Gastroesophageal sphincter (tissue), 4 donors: ENCODE measurements at regions not wholly inside any gene's neighbourhood (a gene's known extent, or its start where the extent isn't known, plus 50 kb on each side); places are given as distances from the start of the nearest gene placed in this dataset.

Experiments used
- ATAC-seq: fragments of 150-250 bp; one replicate; pipeline ENCODE4 v1.9.1; 2016; ENCODE audit warnings: mild to moderate bottlenecking, moderate library complexity
- H3K27ac ChIP-seq, 4 donors: fragments of 200-600 bp; sonication (generic) in 3 of 4; 1 replicate in 3 of 4; 2 replicates in 1 of 4; pipeline ENCODE4 v1.5.1; 2016 to 2019
- H3K27me3 ChIP-seq: fragments of 200-600 bp; sonication (generic); one replicate; pipeline ENCODE4 v1.5.1; 2019
- H3K36me3 ChIP-seq, 2 donors: fragments of 200-600 bp; sonication (generic); one replicate each; pipeline ENCODE4 v1.5.1; 2019; ENCODE audit warnings: control low read depth in 1 of 2
- H3K4me1 ChIP-seq, 3 donors: fragments of 200-600 bp; sonication (generic); 1 replicate in 2 of 3; 2 replicates in 1 of 3; pipeline ENCODE4 v1.5.1; 2016 to 2019; ENCODE audit warnings: control low read depth in 2 of 3
- H3K4me3 ChIP-seq, 2 donors: fragments of 200-600 bp; sonication (generic); one replicate each; pipeline ENCODE4 v1.5.1; 2019; ENCODE audit warnings: mild to moderate bottlenecking in 1 of 2, moderate library complexity in 1 of 2
- H3K9me3 ChIP-seq, 3 donors: fragments of 200-600 bp; sonication (generic); one replicate each; pipeline ENCODE4 v1.5.1; 2017 to 2019; ENCODE audit warnings: control low read depth in 2 of 3
- EP300 ChIP-seq: sonication (generic); formaldehyde crosslinking; IDR thresholded peaks from one replicate; pipeline ENCODE4 v1.6.1; 2017; ENCODE audit warnings: antibody characterized with exemption, mild to moderate bottlenecking
- POLR2A ChIP-seq, 2 donors: fragments of 450-650 bp; IDR thresholded peaks; one replicate each; pipeline ENCODE4 v1.6.1; 2017; ENCODE audit warnings: antibody characterized with exemption in 2 of 2, mild to moderate bottlenecking in 2 of 2, moderate library complexity in 1 of 2
- POLR2AphosphoS5 ChIP-seq: sonication (generic); formaldehyde crosslinking; IDR thresholded peaks from one replicate; pipeline ENCODE4 v1.6.1; 2017; ENCODE audit warnings: antibody characterized with exemption
- WGBS, 2 donors: methylation state at CpG; one replicate each; pipeline ENCODE4 v1.1.5; 2018; ENCODE audit warnings: low coverage in 1 of 2; 5-methylcytosine and 5-hydroxymethylcytosine counted together
- TF ChIP-seq, protein P1 (sequence below), 4 experiments: fragments of 200-600 bp in 2 of 4; fragments of 450-650 bp in 2 of 4; sonication (generic) in 1 of 4; IDR thresholded peaks; one replicate each; pipeline ENCODE4 v1.5.1; 2017 to 2019; ENCODE audit warnings: antibody characterized with exemption in 4 of 4, mild to moderate bottlenecking in 2 of 4, moderate library complexity in 2 of 4

DNA sequence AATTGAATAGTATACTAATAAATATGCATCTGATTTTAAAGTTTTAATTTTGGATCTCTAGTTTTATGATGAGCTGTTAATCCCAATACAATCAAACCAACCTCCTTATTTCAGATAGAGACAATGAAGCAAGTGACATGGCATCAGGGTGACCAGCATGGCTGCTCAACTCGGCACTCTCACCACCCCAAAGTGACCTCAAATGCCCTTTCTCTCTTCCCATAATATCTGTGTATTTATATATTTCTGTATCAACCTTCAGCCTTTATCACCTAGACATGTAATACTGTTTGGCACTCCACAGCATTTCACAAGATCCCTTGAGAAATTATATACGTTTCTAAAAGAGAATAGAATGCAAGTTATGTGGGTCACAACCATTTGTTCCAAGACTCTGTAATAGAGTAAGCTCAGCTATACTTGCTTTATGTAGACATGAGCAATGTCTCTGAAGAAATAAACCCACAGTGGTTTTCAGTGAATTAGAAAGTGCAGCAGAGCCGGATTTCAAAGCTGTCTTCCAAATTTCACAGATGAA is 1623.2 kb upstream of the PABPC4L start:
- no peaks in the 10 kb centered on the region for H3K36me3 ChIP-seq
- H3K27ac ChIP-seq, result no peak overlapping the region
- no peaks in the 10 kb centered on the region for H3K9me3 ChIP-seq
- H3K27me3 ChIP-seq, result no peaks in the 10 kb centered on the region
- H3K4me1 ChIP-seq, result no peaks in the 10 kb centered on the region
- TF ChIP-seq POLR2AphosphoS5, result no peak
- TF ChIP-seq, protein P1, sequence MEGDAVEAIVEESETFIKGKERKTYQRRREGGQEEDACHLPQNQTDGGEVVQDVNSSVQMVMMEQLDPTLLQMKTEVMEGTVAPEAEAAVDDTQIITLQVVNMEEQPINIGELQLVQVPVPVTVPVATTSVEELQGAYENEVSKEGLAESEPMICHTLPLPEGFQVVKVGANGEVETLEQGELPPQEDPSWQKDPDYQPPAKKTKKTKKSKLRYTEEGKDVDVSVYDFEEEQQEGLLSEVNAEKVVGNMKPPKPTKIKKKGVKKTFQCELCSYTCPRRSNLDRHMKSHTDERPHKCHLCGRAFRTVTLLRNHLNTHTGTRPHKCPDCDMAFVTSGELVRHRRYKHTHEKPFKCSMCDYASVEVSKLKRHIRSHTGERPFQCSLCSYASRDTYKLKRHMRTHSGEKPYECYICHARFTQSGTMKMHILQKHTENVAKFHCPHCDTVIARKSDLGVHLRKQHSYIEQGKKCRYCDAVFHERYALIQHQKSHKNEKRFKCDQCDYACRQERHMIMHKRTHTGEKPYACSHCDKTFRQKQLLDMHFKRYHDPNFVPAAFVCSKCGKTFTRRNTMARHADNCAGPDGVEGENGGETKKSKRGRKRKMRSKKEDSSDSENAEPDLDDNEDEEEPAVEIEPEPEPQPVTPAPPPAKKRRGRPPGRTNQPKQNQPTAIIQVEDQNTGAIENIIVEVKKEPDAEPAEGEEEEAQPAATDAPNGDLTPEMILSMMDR (IDR thresholded peaks at IDR 0.05), result no peak
- no peak for TF ChIP-seq EP300
- no peak overlapping the region for H3K4me3 ChIP-seq
- 43 to 69% methylated on average over 2 to 3 of the region's 3 CpGs for WGBS, 2 donors
- ATAC-seq, result no peak

DNA sequence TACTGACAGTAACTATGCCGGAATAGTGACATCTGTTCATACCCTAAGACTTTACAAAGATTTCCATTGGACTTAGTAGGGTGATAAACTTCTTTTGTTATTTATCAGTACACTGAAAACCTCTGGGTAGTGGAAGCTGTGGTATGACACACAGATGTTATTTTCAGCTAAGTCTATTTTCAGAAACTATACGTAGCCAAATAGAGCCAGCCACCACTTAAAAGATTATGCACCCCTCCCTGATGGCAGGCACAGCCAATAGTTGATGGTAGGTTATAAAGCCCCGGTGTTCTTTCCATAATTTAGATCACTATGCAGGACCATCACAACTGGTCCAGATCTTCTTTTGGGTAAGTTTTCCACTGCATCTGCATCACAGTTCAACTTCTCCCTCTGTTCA is 1603.2 kb upstream of the PABPC4L start:
- no peak for TF ChIP-seq POLR2A (IDR thresholded peaks at IDR 0.05)
- no peak for TF ChIP-seq POLR2AphosphoS5
- no peak overlapping the region for H3K4me3 ChIP-seq
- H3K9me3 ChIP-seq, result no peaks in the 10 kb centered on the region
- no peaks in the 10 kb centered on the region for H3K4me1 ChIP-seq
- no peak overlapping the region for H3K27ac ChIP-seq
- WGBS, 2 donors, result 79% methylated on average over 2 of the region's 3 CpGs; no CpG with 5 or more reads in 1 of the 2 donors
- H3K27me3 ChIP-seq, result no peaks in the 10 kb centered on the region
- H3K36me3 ChIP-seq, result no peaks in the 10 kb centered on the region
- no peak for ATAC-seq

DNA sequence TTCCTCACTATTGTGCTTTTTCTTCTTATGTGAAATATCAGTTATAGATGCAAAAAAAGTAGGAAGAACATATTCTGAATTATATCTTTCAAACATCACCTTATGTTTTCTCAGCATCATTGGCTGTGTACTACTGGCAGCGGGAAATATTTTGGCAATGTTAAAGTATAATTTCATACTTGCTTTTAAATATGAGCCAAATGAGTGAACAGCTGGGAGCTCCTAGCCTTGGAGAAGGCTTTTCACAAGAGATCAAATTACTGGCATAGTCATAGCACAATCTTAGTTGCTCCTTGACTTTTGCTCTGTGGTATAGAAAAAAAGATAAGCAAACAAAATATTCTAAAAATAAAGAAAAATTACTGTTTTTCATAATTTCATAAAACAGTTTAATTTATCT is 1575.8 kb upstream of the PABPC4L start:
- Histone ChIP-seq H3K27me3 (no peaks in the 10 kb centered on the region), H3K4me3 (no peak overlapping the region), H3K9me3 (no peaks in the 10 kb centered on the region), H3K36me3 (no peaks in the 10 kb centered on the region), H3K4me1 (no peaks in the 10 kb centered on the region), H3K27ac (no peak overlapping the region)
- 25 to 83% methylated on average over 1 of the region's 1 CpG for WGBS, 2 donors
- TF ChIP-seq EP300, result no peak
- TF ChIP-seq, protein P1 (IDR thresholded peaks at IDR 0.05), result no peak
- TF ChIP-seq POLR2AphosphoS5, result no peak
- TF ChIP-seq POLR2A (IDR thresholded peaks at IDR 0.05), result no peak
- no peak for ATAC-seq

DNA sequence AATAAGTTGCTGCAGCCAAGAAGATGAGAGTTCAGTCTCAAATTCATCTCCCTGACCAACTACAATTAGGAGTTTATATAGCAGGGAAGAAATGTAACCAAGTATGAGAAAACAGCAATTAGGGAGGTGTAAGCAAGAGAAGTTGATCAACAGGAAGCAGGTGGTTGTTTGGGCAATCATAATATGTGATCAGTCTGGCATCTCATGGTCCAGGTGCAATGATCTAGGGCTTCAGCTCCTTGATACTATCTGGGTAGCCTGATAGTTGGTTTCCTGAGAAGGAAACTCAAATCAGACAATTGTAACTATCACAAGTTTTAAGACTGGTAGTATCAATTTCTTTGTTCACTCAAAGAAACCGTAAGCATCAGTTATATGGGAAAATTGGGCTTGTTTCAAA is 1574.3 kb upstream of the PABPC4L start:
- Histone ChIP-seq H3K27ac (no peak overlapping the region), H3K9me3 (no peaks in the 10 kb centered on the region), H3K36me3 (no peaks in the 10 kb centered on the region), H3K4me1 (no peaks in the 10 kb centered on the region), H3K4me3 (no peak overlapping the region), H3K27me3 (no peaks in the 10 kb centered on the region)
- no peak for TF ChIP-seq POLR2AphosphoS5
- no peak for TF ChIP-seq POLR2A (IDR thresholded peaks at IDR 0.05)
- TF ChIP-seq, protein P1 (IDR thresholded peaks at IDR 0.05), result no peak
- no peak for TF ChIP-seq EP300
- no peak for ATAC-seq
- 75 to 86% methylated on average over 1 of the region's 1 CpG for whole genome bisulfite sequencing, 2 donors

DNA sequence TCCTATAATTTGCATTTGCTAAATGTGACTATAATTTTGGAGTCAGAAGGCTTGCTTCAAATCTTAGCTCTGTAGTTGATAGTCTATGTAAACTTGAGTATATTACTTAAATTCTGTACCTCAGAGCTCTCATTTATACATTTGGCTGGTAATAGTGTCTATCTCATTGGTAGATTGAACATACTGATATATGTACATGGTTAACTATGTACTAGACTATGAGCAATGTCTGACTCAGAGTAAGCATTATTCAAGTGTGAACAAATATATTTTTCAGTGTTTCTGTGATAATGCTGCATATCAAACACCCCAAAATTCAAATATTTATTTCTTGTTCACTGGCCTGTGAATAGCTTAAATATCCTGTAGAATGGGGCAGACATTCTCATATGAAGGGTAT is 1568.9 kb upstream of the PABPC4L start:
- H3K27ac ChIP-seq, result no peak overlapping the region
- H3K9me3 ChIP-seq, result no peaks in the 10 kb centered on the region
- ATAC-seq, result no peak
- no peak overlapping the region for H3K4me3 ChIP-seq
- H3K27me3 ChIP-seq, result no peaks in the 10 kb centered on the region
- H3K36me3 ChIP-seq, result no peaks in the 10 kb centered on the region
- H3K4me1 ChIP-seq, result no peaks in the 10 kb centered on the region
- no peak for TF ChIP-seq POLR2A (IDR thresholded peaks at IDR 0.05)
- TF ChIP-seq, protein P1 (IDR thresholded peaks at IDR 0.05), result no peak
- TF ChIP-seq POLR2AphosphoS5, result no peak
- TF ChIP-seq EP300, result no peak
